Activated T-cell treated with anti-CD3 and anti-CD28 coated beads, Interleukin-2, amount 50 U/mL, for 72 hours (primary cell): ENCODE measurements at regions not wholly inside any gene's neighbourhood (a gene's known extent, or its start where the extent isn't known, plus 50 kb on each side); places are given as distances from the start of the nearest gene placed in this dataset.
"Not testable (repeated sequence)": the region's sequence is repeated elsewhere in the genome, so short reads cannot be mapped to it uniquely, and the experiment has no call there.

Experiments used
- ATAC-seq, 2 donors: fragments of 150-1000 bp; cut with Tn5 transposase; replicated peaks in 1 of 2; 2 replicates each; pipeline ENCODE4 v1.10.0; 2021; ENCODE audit warnings: moderate library complexity in 2 of 2, mild to moderate bottlenecking in 1 of 2
- DNase-seq, 2 donors: peaks; one replicate each; pipeline ENCODE4 v3.0.0; 2021 to 2022; ENCODE audit warnings: mixed read lengths in 1 of 2
- H3K27ac Mint-ChIP-seq: one replicate; pipeline ENCODE4 v1.8.0; 2022; ENCODE audit warnings: mild to moderate bottlenecking, moderate library complexity, mixed read lengths
- H3K27me3 Mint-ChIP-seq: one replicate; pipeline ENCODE4 v1.8.0; 2022; ENCODE audit warnings: low read depth, mixed read lengths
- H3K36me3 Mint-ChIP-seq, 2 donors: one replicate each; pipeline ENCODE4 v1.8.0; 2022; ENCODE audit warnings: mixed read lengths in 2 of 2, mild to moderate bottlenecking in 1 of 2; ENCODE audit not compliant: insufficient read depth in 2 of 2
- H3K4me1 Mint-ChIP-seq: one replicate; pipeline ENCODE4 v1.8.0; 2022; ENCODE audit warnings: low read depth, mixed read lengths
- H3K4me3 Mint-ChIP-seq, 2 donors: one replicate each; pipeline ENCODE4 v1.8.0; 2022; ENCODE audit warnings: mild to moderate bottlenecking in 2 of 2, mixed read lengths in 2 of 2, moderate library complexity in 2 of 2
- H3K9me3 Mint-ChIP-seq, 2 donors: one replicate each; pipeline ENCODE4 v1.8.0; 2022; ENCODE audit warnings: mixed read lengths in 2 of 2

- Mint-ChIP-seq H3K36me3 (no peaks in the 10 kb centered on the region), H3K4me3 (no peak overlapping the region), H3K4me1 (no peaks in the 10 kb centered on the region), H3K9me3 (no peaks in the 10 kb centered on the region), H3K27me3 (peaks cover 5% of the 10 kb centered on the region), H3K27ac (no peak overlapping the region)
- DNase-seq (no peak), ATAC-seq (no peak)
These were observed 69.7 kb downstream of the RPS6KA4 start for GRCh38 chr11:64428693-64429092.

- H3K4me3 Mint-ChIP-seq = no peak overlapping the region
- H3K9me3 Mint-ChIP-seq = no peaks in the 10 kb centered on the region
- no peaks in the 10 kb centered on the region for H3K4me1 Mint-ChIP-seq
- DNase-seq = no peak
- H3K36me3 Mint-ChIP-seq = no peaks in the 10 kb centered on the region
- H3K27me3 Mint-ChIP-seq = no peaks in the 10 kb centered on the region
- H3K27ac Mint-ChIP-seq = no peak overlapping the region
- ATAC-seq = no peak
These were observed 71.0 kb downstream of the RPS6KA4 start for GRCh38 chr11:64429970-64430369.

DNA sequence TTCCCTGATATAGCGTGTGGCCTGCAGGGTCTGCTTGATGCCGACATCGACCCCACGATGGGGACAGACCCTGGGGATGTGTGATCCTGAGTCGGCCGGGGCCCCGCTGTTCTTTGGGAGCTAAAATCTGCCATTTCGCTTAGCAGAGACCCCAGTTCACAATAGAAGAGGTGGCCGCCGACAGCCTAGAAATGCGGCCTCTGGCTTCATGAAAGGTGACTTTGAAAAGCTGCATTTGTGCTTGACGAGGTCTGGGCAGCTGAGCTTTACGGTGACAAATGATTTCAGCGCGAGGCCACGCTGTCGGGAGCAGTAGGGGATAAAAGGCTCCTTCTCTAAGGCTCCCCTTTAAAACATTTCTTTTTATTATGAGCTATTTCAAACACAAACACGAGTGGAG, 71.7 kb downstream of the RPS6KA4 start:
- no peak overlapping the region for H3K27ac Mint-ChIP-seq
- H3K36me3 Mint-ChIP-seq = no peaks in the 10 kb centered on the region
- H3K27me3 Mint-ChIP-seq = no peaks in the 10 kb centered on the region
- H3K4me1 Mint-ChIP-seq = no peaks in the 10 kb centered on the region
- ATAC-seq = no peak
- H3K9me3 Mint-ChIP-seq = no peaks in the 10 kb centered on the region
- DNase-seq = no peak
- no peak overlapping the region for H3K4me3 Mint-ChIP-seq

GRCh38 chr11:64436000-64436399, 77.0 kb downstream of the RPS6KA4 start:
- ATAC-seq = no peak
- H3K9me3 Mint-ChIP-seq = no peaks in the 10 kb centered on the region
- no peaks in the 10 kb centered on the region for H3K36me3 Mint-ChIP-seq
- H3K4me1 Mint-ChIP-seq = no peaks in the 10 kb centered on the region
- H3K27me3 Mint-ChIP-seq = no peaks in the 10 kb centered on the region
- H3K4me3 Mint-ChIP-seq = no peak overlapping the region
- DNase-seq = no peak
- H3K27ac Mint-ChIP-seq = no peak overlapping the region

- Mint-ChIP-seq H3K4me3 (no peak overlapping the region), H3K36me3 (no peaks in the 10 kb centered on the region), H3K9me3 (no peaks in the 10 kb centered on the region), H3K27me3 (peaks cover 5% of the 10 kb centered on the region), H3K27ac (no peak overlapping the region), H3K4me1 (no peaks in the 10 kb centered on the region)
- DNase-seq (no peak), ATAC-seq (no peak)
These were observed 78.5 kb downstream of the RPS6KA4 start for GRCh38 chr11:64437426-64437825.

- H3K36me3 Mint-ChIP-seq = no peaks in the 10 kb centered on the region
- no peak overlapping the region for H3K27ac Mint-ChIP-seq
- H3K4me1 Mint-ChIP-seq = no peaks in the 10 kb centered on the region
- no peak overlapping the region for H3K4me3 Mint-ChIP-seq
- H3K27me3 Mint-ChIP-seq = peaks cover 5% of the 10 kb centered on the region
- ATAC-seq (no peak), DNase-seq (no peak)
- H3K9me3 Mint-ChIP-seq = no peaks in the 10 kb centered on the region
These were observed 80.2 kb downstream of the RPS6KA4 start for GRCh38 chr11:64438986-64439771.

GRCh38 chr11:64439772-64440491, 81.0 kb downstream of the RPS6KA4 start:
- not testable (repeated sequence) for H3K4me3 Mint-ChIP-seq, DNase-seq, ATAC-seq, H3K27me3 Mint-ChIP-seq, H3K36me3 Mint-ChIP-seq, H3K9me3 Mint-ChIP-seq, H3K4me1 Mint-ChIP-seq, H3K27ac Mint-ChIP-seq

- H3K36me3 Mint-ChIP-seq = no peaks in the 10 kb centered on the region
- H3K4me3 Mint-ChIP-seq = no peak overlapping the region
- peaks cover 5% of the 10 kb centered on the region for H3K27me3 Mint-ChIP-seq
- no peaks in the 10 kb centered on the region for H3K9me3 Mint-ChIP-seq
- H3K4me1 Mint-ChIP-seq = no peaks in the 10 kb centered on the region
- ATAC-seq (no peak), DNase-seq (no peak)
- H3K27ac Mint-ChIP-seq = no peak overlapping the region
These were observed 82.2 kb downstream of the RPS6KA4 start for GRCh38 chr11:64441127-64441526.

DNA sequence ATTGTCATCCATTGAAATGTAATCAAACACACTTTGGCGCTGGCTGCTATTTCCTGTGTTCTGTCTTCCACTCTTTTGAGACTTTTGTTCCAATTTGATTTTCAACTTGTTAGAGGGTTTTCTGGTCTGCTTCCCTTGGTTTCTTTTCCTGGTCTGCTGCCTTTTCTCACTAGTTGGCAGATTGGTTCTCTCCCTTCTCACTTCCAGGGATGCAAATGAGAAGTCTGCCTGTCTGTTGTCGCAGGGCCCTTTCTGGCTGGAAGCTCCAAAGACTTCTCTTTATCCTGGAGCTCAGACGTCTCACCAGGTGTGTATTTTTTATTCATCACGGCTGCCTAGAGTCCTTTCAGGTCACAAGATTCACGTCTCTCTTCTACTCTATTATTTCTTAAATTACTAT, 84.0 kb downstream of the RPS6KA4 start:
- H3K27me3 Mint-ChIP-seq = peaks cover 18% of the 10 kb centered on the region
- H3K9me3 Mint-ChIP-seq = no peaks in the 10 kb centered on the region
- H3K27ac Mint-ChIP-seq = no peak overlapping the region
- ATAC-seq = no peak
- H3K36me3 Mint-ChIP-seq = no peaks in the 10 kb centered on the region
- H3K4me3 Mint-ChIP-seq = no peak overlapping the region
- no peaks in the 10 kb centered on the region for H3K4me1 Mint-ChIP-seq
- no peak for DNase-seq

- no peak for ATAC-seq
- peaks cover 27% of the 10 kb centered on the region for H3K27me3 Mint-ChIP-seq
- H3K4me1 Mint-ChIP-seq = peaks cover 15% of the 10 kb centered on the region
- no peak overlapping the region for H3K27ac Mint-ChIP-seq
- no peaks in the 10 kb centered on the region for H3K9me3 Mint-ChIP-seq
- H3K4me3 Mint-ChIP-seq = no peak overlapping the region
- no peak for DNase-seq
- no peaks in the 10 kb centered on the region for H3K36me3 Mint-ChIP-seq
These were observed 86.0 kb downstream of the RPS6KA4 start for GRCh38 chr11:64444838-64445441.

DNA sequence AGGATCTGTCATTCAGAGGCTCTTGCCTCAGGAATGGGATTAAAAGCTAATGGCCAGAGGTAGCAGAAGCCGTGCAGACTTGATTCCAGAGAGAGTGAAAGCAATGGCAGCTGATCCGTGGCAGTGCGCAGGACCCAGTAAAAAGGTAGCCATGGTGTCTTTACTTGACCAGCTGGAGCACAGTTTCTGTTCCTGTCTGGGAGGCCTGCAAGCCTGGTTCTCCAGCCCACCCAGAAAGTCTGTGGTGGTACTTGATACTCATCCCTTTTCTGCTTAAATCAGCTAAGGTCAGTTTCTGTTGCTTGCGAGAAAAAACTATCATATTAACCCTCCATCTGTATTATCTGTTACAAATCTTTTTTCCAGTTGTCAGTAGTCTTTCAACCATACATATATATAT, 86.7 kb downstream of the RPS6KA4 start:
- Mint-ChIP-seq H3K27me3 (peaks cover 27% of the 10 kb centered on the region), H3K27ac (no peak overlapping the region), H3K4me1 (peaks cover 16% of the 10 kb centered on the region), H3K36me3 (no peaks in the 10 kb centered on the region), H3K9me3 (no peaks in the 10 kb centered on the region), H3K4me3 (no peak overlapping the region)
- no peak for ATAC-seq
- DNase-seq = no peak

DNA sequence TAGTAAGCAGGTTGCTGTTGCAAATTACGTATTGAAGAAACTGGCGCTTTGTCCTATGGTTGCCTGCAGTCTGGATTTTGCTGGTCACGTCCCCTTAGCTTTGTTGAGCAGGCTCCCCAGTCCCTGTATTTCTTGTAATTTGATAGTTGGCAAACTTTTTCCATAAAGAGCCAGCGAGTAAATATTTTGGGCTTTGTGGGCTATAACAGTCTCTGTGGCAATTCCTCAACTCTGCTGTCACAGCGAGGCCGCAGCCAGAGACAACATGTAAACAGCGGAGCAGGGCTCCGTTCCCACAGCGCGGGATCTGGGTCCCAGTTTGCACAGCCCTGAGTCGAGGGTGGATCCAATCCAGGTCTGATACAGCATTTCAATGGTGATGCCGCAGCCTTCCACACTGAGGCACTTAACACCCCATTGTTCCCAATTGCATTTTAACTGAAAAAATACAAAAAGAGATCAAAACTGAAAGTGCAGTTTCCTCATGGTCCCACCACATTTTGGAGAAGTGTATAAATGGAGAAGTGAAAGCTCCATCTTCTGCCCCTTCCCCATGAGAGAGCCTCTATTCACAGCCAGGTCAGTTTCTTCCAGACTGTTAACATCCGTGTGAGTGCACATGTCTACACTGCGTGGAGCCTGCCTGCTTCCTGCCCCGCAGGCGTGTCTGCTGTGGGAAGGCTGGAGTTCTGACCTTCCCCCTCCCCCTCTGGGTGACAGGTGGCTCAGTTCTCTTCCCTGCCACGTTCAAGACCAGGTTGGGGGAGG, 89.1 kb downstream of the RPS6KA4 start:
- Mint-ChIP-seq H3K36me3 (no peaks in the 10 kb centered on the region), H3K4me3 (peak overlapping the region; percentile 85 to 90), H3K27me3 (peaks cover 23% of the 10 kb centered on the region), H3K9me3 (no peaks in the 10 kb centered on the region), H3K27ac (no peak overlapping the region), H3K4me1 (peaks cover 16% of the 10 kb centered on the region)
- DNase-seq (no peak), ATAC-seq (no peak)
